K562 (cell line): ENCODE measurements at regions not wholly inside any gene's neighbourhood (a gene's known extent, or its start where the extent isn't known, plus 50 kb on each side); places are given as distances from the start of the nearest gene placed in this dataset.

ENCODE experiments used
- ATAC-seq: fragments of 200-7000 bp; cut with Tn5 transposase; 3 replicates; pipeline ENCODE4 v1.9.1; 2020; ENCODE audit warnings: moderate library complexity
- BruUV-seq: library from RNA; stranded (reverse); fragments of 400-500 nt; replicated peaks from 2 replicates; lab custom pipeline; 2021; lab: Mats Ljungman, UMichigan
- CTCF ChIA-PET: fragments of 300-600 bp; formaldehyde crosslinking; extraction: SDS; loops from one replicate; lab custom pipeline; 2021; ENCODE audit warnings: low intra/inter-chr PET ratio; lab: Yijun Ruan, JAX
- POLR2A ChIA-PET: fragments of 300-600, 350-650 bp; sonication (Branson Sonifier 250); formaldehyde crosslinking; extraction: SDS; loops from one replicate; lab custom pipeline; 2021; ENCODE audit warnings: antibody characterized with exemption, inconsistent platforms; lab: Yijun Ruan, JAX
- DNase-seq, 4 experiments: peaks; one replicate each; pipeline versions ENCODE4 v3.0.0 to v3.0.0-alpha.2; 2011 to 2018; ENCODE audit warnings: low spot score in 3 of 4, mixed read lengths in 3 of 4; ENCODE audit errors: extremely low read depth in 1 of 4
- FAIRE-seq: peaks from 2 replicates; lab custom pipeline; 2011; peaks lifted over from hg19 to GRCh38; lab: Jason Lieb, UNC
- H2AFZ ChIP-seq: 2 replicates; pipeline ENCODE4 v1.6.0; 2011; ENCODE audit warnings: low read depth, low read length, control low read depth, inconsistent platforms
- H3K27ac ChIP-seq: fragments of 200-600 bp; 3 replicates; pipeline ENCODE4 v1.8.0; 2011; ENCODE audit warnings: low read depth, mild to moderate bottlenecking, control low read depth, inconsistent platforms, low read length, moderate library complexity, mixed read lengths; ENCODE audit errors: extremely low read depth
- H3K27me3 ChIP-seq, 2 experiments: fragments of 300-600 bp in 1 of 2; 2 replicates in 1 of 2; 3 replicates in 1 of 2; pipeline versions ENCODE4 v1.6.0 to v1.8.0; 2011; ENCODE audit warnings: inconsistent platforms in 2 of 2, low read length in 2 of 2, mild to moderate bottlenecking in 1 of 2, mixed read lengths in 1 of 2, moderate library complexity in 1 of 2; ENCODE audit not compliant: control insufficient read depth in 2 of 2, insufficient read depth in 2 of 2
- H3K36me3 ChIP-seq: fragments of 300-600 bp; 3 replicates; pipeline ENCODE4 v1.8.0; 2011; ENCODE audit warnings: mild to moderate bottlenecking, low read length, inconsistent platforms; ENCODE audit not compliant: control insufficient read depth, insufficient read depth
- H3K4me1 ChIP-seq, 2 experiments: fragments of 200-600 bp in 1 of 2; replicated peaks in 1 of 2; 2 replicates in 1 of 2; 3 replicates in 1 of 2; pipeline versions ENCODE4 v1.5.1 to v1.8.0; 2011; ENCODE audit warnings: inconsistent platforms in 2 of 2, low read length in 2 of 2, mild to moderate bottlenecking in 1 of 2, mixed read lengths in 1 of 2, moderate library complexity in 1 of 2; ENCODE audit not compliant: control insufficient read depth in 2 of 2, insufficient read depth in 2 of 2
- H3K4me2 ChIP-seq: 2 replicates; pipeline ENCODE4 v1.6.1; 2011; ENCODE audit warnings: low read length, control low read depth, inconsistent platforms, mixed read lengths; ENCODE audit not compliant: insufficient read depth
- H3K4me3 ChIP-seq: fragments of 200-600 bp; sonication (generic), shearing (Covaris generic); 2 replicates; pipeline ENCODE4 v1.5.1; 2016; ENCODE audit warnings: control low read depth, inconsistent platforms
- H3K79me2 ChIP-seq: fragments of 200-600 bp; 3 replicates; pipeline ENCODE4 v1.8.0; 2011; ENCODE audit warnings: low read length, inconsistent platforms; ENCODE audit not compliant: control insufficient read depth, insufficient read depth
- H3K9ac ChIP-seq, 2 experiments: 2 replicates each; pipeline versions ENCODE4 v1.6.0 to v1.6.1; 2011; ENCODE audit warnings: low read depth in 2 of 2, low read length in 2 of 2, control low read depth in 1 of 2, inconsistent platforms in 1 of 2, mild to moderate bottlenecking in 1 of 2, mixed read lengths in 1 of 2; ENCODE audit not compliant: insufficient read depth in 1 of 2
- H3K9me1 ChIP-seq: one replicate; pipeline ENCODE4 v1.6.0; 2011; ENCODE audit warnings: inconsistent platforms, mild to moderate bottlenecking, low read length, moderate library complexity; ENCODE audit not compliant: control insufficient read depth, insufficient read depth
- H3K9me3 ChIP-seq: replicated peaks from 2 replicates; pipeline ENCODE4 v1.5.1; 2011; ENCODE audit warnings: low read depth, low read length, inconsistent platforms; ENCODE audit not compliant: control insufficient read depth, insufficient read depth
- H4K20me1 ChIP-seq: replicated peaks from 2 replicates; pipeline ENCODE4 v1.6.1; 2011; ENCODE audit warnings: low read length, inconsistent platforms, mixed read lengths; ENCODE audit not compliant: control insufficient read depth, insufficient read depth
- GTF2E2 ChIP-seq: fragments of 200-800 bp; sonication (Bioruptor generic); IDR thresholded peaks from 2 replicates; pipeline ENCODE4 v1.6.1; 2016; ENCODE audit warnings: missing genetic modification characterization, missing compliant biosample characterization
- HCFC1 ChIP-seq: IDR thresholded peaks from 2 replicates; pipeline ENCODE4 v1.6.1; 2012; ENCODE audit warnings: low read depth, low read length, improper control_type of control experiment
- KLF10 ChIP-seq: fragments of 250-450 bp; sonication (Bioruptor Pico); IDR thresholded peaks from 2 replicates; pipeline ENCODE4 v1.6.1; 2021; ENCODE audit warnings: matching md5 sums
- MECOM ChIP-seq: fragments of 250-450 bp; sonication (Bioruptor Pico); IDR thresholded peaks from 2 replicates; pipeline ENCODE4 v1.8.0; 2022; ENCODE audit warnings: inconsistent platforms
- PHB ChIP-seq: fragments of 250-450 bp; sonication (Bioruptor Pico); IDR thresholded peaks from 2 replicates; pipeline ENCODE4 v1.5.0; 2021
- PHB2 ChIP-seq: fragments of 450-650 bp; IDR thresholded peaks from 2 replicates; pipeline ENCODE4 v1.6.1; 2017; ENCODE audit warnings: low read depth
- PHF20 ChIP-seq: fragments of 450-650 bp; IDR thresholded peaks from 2 replicates; pipeline ENCODE4 v1.6.1; 2018; ENCODE audit not compliant: partially characterized antibody
- TAF7 ChIP-seq: fragments of 450-650 bp; IDR thresholded peaks from 2 replicates; pipeline ENCODE4 v1.6.1; 2016; ENCODE audit warnings: missing genetic modification characterization, missing compliant biosample characterization
- THAP12 ChIP-seq: fragments of 250-450 bp; sonication (Bioruptor Pico); IDR thresholded peaks from 2 replicates; pipeline ENCODE4 v1.9.0; 2021; ENCODE audit warnings: mild to moderate bottlenecking, inconsistent platforms
- ZKSCAN1 ChIP-seq: fragments of 150-350 bp; IDR thresholded peaks from 2 replicates; pipeline ENCODE4 v1.6.1; 2016; ENCODE audit warnings: low read depth, low read length
- ZNF277 ChIP-seq: fragments of 250-450 bp; sonication (Bioruptor Pico); IDR thresholded peaks from 2 replicates; pipeline ENCODE4 v1.8.0; 2022; ENCODE audit warnings: inconsistent platforms, mild to moderate bottlenecking, moderate library complexity, borderline replicate concordance
- ZNF41 ChIP-seq: fragments of 250-450 bp; sonication (Bioruptor Pico); conservative IDR thresholded peaks from 2 replicates; pipeline ENCODE4 v1.4.0; 2020; ENCODE audit warnings: mild to moderate bottlenecking
- WGBS: fragments of 100-300 bp; shearing (Covaris generic); methylation state at CpG from one replicate; pipeline ENCODE4 v1.1.6; 2016; ENCODE audit warnings: low coverage, mixed read lengths; ENCODE audit not compliant: insufficient coverage; ENCODE audit errors: missing lambda C conversion rate; 5-methylcytosine and 5-hydroxymethylcytosine counted together
- in situ Hi-C: fragments of 300-500 bp; cut with MboI; formaldehyde crosslinking; loops from 4 replicates; pipeline ENCODE4 v1.15.0; 2018; ENCODE audit warnings: inconsistent platforms, mixed read lengths
- intact Hi-C: fragments of 100-400 bp; cut with micrococcal nuclease; formaldehyde crosslinking; loops from 2 replicates; pipeline ENCODE4 v1.14.2; 2022
- TF ChIP-seq, protein P1 (sequence below): fragments of 450-650 bp; IDR thresholded peaks from 2 replicates; pipeline ENCODE4 v1.6.1; 2016; ENCODE audit warnings: mild to moderate bottlenecking

DNA sequence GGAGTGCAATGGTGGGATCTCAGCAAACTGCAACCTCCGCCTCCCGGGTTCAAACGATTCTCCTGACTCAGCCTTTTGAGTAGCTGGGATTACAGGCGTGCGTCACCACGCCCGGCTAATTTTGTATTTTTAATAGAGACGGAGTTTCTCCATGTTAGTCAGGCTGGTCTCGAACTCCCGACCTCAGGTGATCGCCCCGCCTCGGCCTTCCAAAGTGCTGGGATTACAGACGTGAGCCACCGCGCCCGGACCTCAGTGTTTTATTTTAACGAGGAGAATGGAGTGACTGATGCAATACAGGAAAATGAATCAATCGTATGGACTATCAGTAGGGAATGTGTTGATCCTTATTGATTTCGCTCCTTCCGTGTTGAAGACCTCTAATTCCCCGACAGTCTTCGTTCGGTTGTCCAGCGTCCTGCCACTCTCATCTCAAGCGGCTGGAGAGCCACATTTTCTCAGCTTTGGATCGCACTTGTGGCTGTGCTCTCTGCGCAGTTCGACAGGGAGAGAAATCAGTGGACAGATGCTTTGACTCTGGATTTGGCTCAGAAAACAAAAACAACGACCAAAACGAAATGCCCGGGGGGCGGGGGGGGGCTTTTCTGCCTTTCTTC lies 166.2 kb downstream of the TRIM27 start (continued):
- no peak for TF ChIP-seq KLF10 (CRISPR knock-in tag)
- no peak for TF ChIP-seq ZNF277 (CRISPR knock-in tag)
- no peak; the same call in 1 of the 2 replicates for TF ChIP-seq PHB2
- no peak for TF ChIP-seq PHF20
- TF ChIP-seq PHB = no peak

- WGBS = under 1% methylated on average over 19 of the region's 19 CpGs
- Histone ChIP-seq H3K4me1 (peaks cover 13 to 18% of the 10 kb centered on the region in 2 experiments; a peak in 4 of 5 replicates), H3K4me3 (peak overlapping the region; percentile 60), H3K36me3 (no peaks in the 10 kb centered on the region), H3K79me2 (no peaks in the 10 kb centered on the region), H3K9me3 (no peaks in the 10 kb centered on the region), H3K9me1 (no peaks in the 10 kb centered on the region), H4K20me1 (no peaks in the 10 kb centered on the region), H3K9ac (peak overlapping the region; percentile 89 to 90), H2AFZ (peak overlapping the region; percentile 96), H3K27me3 (no peaks in the 10 kb centered on the region), H3K4me2 (peak overlapping the region; percentile 93), H3K27ac (peak overlapping the region; percentile 96)
- ChIA-PET POLR2A (interaction anchor here (0.6 to 4.4 kb wide), 32 partner anchors 9 to 800 kb away, joined by 3 to 38 read pairs (median 5); no protein-coding TSS in a partner anchor), CTCF (interaction anchor here (0.6 to 0.9 kb wide), 2 partner anchors 50 to 259 kb away, joined by 3 to 4 read pairs; no protein-coding TSS in a partner anchor)
- DNase-seq = peak; percentile 70 to 96 (median 72)
- FAIRE-seq = peak; percentile 79
- BruUV-seq = TSS peak; percentile 53
- intact Hi-C loops = loop anchor here (2.0 to 5.0 kb wide), 3 partner anchors 15 to 184 kb away; no protein-coding TSS in a partner anchor
- peak; percentile 73 for ATAC-seq
- in situ Hi-C loops = no loop called here
- TF ChIP-seq ZKSCAN1 (peak; percentile 83), GTF2E2 (tag) (peak; percentile 96), HCFC1 (peak; percentile 37; the same call in 1 of the 2 replicates), TAF7 (tag) (peak; percentile 38), MECOM (CRISPR knock-in tag) (peak; percentile 50; the same call in 1 of the 2 replicates), THAP12 (CRISPR knock-in tag) (no peak), ZNF41 (0 out of 2 replicates have a peak, but pooled peaks have one; percentile 13)
- TF ChIP-seq, protein P1, sequence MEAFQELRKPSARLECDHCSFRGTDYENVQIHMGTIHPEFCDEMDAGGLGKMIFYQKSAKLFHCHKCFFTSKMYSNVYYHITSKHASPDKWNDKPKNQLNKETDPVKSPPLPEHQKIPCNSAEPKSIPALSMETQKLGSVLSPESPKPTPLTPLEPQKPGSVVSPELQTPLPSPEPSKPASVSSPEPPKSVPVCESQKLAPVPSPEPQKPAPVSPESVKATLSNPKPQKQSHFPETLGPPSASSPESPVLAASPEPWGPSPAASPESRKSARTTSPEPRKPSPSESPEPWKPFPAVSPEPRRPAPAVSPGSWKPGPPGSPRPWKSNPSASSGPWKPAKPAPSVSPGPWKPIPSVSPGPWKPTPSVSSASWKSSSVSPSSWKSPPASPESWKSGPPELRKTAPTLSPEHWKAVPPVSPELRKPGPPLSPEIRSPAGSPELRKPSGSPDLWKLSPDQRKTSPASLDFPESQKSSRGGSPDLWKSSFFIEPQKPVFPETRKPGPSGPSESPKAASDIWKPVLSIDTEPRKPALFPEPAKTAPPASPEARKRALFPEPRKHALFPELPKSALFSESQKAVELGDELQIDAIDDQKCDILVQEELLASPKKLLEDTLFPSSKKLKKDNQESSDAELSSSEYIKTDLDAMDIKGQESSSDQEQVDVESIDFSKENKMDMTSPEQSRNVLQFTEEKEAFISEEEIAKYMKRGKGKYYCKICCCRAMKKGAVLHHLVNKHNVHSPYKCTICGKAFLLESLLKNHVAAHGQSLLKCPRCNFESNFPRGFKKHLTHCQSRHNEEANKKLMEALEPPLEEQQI = 0 out of 2 replicates have a peak, but pooled peaks have one; percentile 11
Measured at GRCh38 chr6:28758046-28758817, 165.6 kb downstream of the TRIM27 start.
